ENCODE measurements at regions not wholly inside any gene's neighbourhood (a gene's known extent, or its start where the extent isn't known, plus 50 kb on each side); places are given as distances from the start of the nearest gene placed in this dataset.
A peak's percentile ranks its signal among the peaks of the same experiment; 100 is the strongest.

DNA sequence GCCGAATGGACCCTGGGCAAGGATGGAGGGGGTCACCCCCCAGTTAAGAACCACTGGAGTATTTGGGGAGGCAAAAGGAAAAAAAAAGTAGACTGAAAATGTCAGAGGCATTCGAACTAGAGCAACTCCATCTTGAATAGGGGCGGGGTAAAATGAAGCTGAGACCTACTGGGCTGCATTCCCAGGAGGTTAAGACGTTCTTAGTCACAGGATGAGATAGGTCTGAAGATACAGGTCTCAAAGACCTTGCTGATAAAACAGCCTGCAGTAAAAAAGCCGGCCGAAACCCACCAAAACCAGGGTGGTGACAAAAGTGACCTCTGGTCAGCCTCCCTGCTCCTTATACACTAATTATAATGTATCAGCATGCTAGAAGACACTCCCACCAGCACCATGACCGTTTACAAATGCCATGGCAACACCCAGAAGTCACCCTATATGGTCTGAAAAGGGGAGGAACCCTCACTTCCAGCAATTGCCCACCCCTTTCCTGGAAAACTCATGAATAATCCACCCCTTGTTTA lies 70.4 kb upstream of the KCNG1 start (continued):
- TF ChIP-seq, protein P1, sequence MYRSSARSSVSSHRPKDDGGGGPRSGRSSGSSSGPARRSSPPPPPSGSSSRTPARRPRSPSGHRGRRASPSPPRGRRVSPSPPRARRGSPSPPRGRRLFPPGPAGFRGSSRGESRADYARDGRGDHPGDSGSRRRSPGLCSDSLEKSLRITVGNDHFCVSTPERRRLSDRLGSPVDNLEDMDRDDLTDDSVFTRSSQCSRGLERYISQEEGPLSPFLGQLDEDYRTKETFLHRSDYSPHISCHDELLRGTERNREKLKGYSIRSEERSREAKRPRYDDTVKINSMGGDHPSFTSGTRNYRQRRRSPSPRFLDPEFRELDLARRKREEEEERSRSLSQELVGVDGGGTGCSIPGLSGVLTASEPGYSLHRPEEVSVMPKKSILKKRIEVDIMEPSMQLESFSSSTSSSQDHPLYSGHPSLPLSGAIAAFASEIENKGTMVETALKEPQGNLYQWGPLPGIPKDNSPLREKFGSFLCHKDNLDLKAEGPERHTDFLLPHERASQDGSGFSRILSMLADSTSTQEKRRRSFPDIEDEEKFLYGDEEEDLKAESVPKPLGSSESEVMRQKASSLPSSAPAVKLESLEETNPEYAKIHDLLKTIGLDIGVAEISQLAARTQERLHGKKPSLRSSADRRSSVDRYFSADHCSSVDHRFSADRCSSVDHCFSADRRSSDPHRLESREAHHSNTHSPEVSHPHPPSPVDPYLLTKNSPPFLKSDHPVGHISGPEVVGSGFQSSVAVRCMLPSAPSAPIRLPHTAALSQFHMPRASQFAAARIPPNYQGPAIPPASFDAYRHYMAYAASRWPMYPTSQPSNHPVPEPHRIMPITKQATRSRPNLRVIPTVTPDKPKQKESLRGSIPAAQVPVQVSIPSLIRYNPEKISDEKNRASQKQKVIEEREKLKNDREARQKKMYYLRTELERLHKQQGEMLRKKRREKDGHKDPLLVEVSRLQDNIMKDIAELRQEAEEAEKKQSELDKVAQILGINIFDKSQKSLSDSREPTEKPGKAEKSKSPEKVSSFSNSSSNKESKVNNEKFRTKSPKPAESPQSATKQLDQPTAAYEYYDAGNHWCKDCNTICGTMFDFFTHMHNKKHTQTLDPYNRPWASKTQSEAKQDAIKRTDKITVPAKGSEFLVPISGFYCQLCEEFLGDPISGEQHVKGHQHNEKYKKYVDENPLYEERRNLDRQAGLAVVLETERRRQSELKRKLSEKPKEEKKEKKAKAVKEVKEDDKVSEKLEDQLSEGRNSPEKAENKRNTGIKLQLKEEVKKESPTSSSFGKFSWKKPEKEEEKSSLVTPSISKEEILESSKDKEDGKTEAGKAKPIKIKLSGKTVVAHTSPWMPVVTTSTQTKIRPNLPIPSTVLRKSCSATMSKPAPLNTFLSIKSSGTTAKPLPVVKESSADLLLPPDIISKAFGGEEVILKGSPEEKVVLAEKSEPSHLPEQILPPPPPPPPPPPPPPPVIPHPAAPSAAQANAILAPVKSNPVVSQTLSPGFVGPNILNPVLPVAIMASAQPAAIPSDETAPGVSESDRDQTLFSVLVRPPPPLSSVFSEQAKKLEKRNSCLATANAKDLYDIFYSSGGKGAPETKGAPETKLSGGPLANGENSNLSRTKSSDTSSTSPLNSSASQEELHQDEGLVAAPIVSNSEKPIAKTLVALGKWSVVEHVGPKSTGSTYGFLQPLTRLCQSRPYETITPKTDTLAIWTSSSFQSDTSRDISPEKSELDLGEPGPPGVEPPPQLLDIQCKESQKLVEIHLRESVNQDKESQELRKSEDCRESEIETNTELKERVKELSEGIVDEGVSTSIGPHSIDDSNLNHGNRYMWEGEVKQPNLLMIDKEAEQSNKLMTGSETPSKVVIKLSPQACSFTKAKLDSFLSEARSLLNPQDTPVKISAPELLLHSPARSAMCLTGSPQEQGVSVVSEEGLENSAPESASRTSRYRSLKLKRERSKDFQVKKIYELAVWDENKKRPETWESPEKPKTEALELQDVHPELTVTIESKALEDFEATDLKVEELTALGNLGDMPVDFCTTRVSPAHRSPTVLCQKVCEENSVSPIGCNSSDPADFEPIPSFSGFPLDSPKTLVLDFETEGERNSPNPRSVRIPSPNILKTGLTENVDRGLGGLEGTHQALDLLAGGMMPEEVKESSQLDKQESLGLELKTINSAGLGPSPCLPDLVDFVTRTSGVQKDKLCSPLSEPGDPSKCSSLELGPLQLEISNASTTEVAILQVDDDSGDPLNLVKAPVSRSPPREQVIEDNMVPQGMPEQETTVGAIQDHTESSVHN (IDR thresholded peaks at IDR 0.05; ENCODE audit: borderline replicate concordance in 1 of 2, low read depth in 1 of 2) = no peak
- TF ChIP-seq ZKSCAN8 (CRISPR knock-in tag; IDR thresholded peaks at IDR 0.05) (peak; percentile 61; the same call in 1 of the 2 replicates), CHD4 (IDR thresholded peaks at IDR 0.05; ENCODE audit: insufficient read depth, insufficient replicate concordance, low read depth, low read length, poor library complexity, severe bottlenecking) (no peak), HMG20A (CRISPR knock-in tag; conservative IDR thresholded peaks at IDR 0.05) (no peak), ARID3B (CRISPR knock-in tag; IDR thresholded peaks at IDR 0.05; ENCODE audit: borderline replicate concordance) (no peak), GTF2A2 (tag; IDR thresholded peaks at IDR 0.05) (no peak), DNMT1 (IDR thresholded peaks at IDR 0.05) (no peak), BRD9 (IDR thresholded peaks at IDR 0.05; ENCODE audit: low read depth, partially characterized antibody) (no peak), ZNF239 (CRISPR knock-in tag; IDR thresholded peaks at IDR 0.05) (peak; percentile 73), ZBTB17 (CRISPR knock-in tag; IDR thresholded peaks at IDR 0.05) (0 out of 2 replicates have a peak, but pooled peaks have one; percentile 28), ARID1B (IDR thresholded peaks at IDR 0.05) (no peak), THRA (IDR thresholded peaks at IDR 0.05) (no peak)
- TF ChIP-seq, protein P2, sequence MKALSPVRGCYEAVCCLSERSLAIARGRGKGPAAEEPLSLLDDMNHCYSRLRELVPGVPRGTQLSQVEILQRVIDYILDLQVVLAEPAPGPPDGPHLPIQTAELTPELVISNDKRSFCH (CRISPR knock-in tag; IDR thresholded peaks at IDR 0.05) = no peak
- TF ChIP-seq, protein P2 (tag; IDR thresholded peaks at IDR 0.05) = no peak
- TF ChIP-seq, protein P3, sequence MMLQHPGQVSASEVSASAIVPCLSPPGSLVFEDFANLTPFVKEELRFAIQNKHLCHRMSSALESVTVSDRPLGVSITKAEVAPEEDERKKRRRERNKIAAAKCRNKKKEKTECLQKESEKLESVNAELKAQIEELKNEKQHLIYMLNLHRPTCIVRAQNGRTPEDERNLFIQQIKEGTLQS (IDR thresholded peaks at IDR 0.05) = no peak
- TF ChIP-seq, protein P3 (CRISPR knock-in tag; conservative IDR thresholded peaks at IDR 0.05) = no peak

Data from K562 (cell line).